NCI-H748 (cell line): ENCODE measurements at regions not wholly inside any gene's neighbourhood (a gene's known extent, or its start where the extent isn't known, plus 50 kb on each side); places are given as distances from the start of the nearest gene placed in this dataset.
"Not testable (repeated sequence)": the region's sequence is repeated elsewhere in the genome, so short reads cannot be mapped to it uniquely, and the experiment has no call there.

Source experiments
- DNase-seq: peaks from one replicate; lab custom pipeline; 2025; ENCODE audit not compliant: unreplicated experiment; lab: John Stamatoyannopoulos, UW

DNA sequence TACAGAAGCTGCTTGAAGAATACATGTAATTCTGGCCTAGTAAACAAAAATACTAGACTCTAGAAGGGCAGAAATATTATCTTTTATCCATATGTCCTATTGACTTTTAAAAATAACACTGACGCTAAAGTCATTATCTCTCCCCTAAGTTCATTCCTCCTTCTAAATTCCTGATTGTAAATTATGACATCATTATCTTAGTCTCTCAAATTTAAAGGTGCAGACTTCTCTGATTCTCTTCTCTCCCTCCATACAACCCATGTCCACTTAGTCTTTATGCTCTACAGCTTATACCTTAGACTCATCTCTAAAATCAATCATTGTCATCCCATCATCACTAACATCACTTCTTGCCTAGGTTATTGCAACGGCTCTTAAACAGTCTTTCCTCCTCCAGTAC is 327.9 kb upstream of the GRIA3 start:
- DNase-seq: no peak

DNA sequence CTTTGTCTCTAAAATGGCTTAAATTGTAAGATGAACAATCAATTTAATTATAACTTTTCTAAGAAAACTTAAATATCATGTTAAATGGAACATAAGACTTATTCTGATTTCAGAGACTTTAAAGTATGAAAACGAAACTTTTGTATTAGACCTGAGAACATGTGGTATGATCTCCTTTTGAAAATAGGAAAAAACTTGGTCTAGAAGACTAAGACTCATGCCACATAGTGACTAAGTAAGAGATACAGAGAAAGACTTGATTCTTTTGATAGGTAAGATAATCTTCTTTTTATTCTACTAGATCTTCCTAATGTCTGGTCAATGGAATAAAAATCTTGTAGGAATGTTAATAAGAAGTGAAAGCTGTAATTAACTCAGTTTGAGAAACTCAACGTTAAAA is 326.3 kb upstream of the GRIA3 start:
- DNase-seq: no peak

DNA sequence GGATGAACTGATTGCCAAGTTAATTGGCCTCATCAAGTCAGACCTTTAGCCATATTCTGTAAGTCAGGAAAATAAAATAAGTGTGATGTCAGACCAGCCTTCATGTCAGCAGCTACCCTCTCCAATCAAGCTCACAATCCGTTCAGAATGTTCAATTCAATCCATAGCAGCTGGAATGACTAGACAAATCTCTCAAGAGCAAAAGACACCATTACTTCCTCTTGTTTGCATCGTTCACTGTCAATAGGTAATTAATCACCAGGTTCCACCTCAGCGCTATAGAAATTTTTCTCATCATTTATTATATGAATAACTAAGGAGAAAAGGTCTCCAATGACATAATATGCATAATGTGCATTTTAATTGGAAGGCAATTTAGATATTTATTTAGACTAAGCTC is 321.0 kb upstream of the GRIA3 start:
- DNase-seq: no peak

DNA sequence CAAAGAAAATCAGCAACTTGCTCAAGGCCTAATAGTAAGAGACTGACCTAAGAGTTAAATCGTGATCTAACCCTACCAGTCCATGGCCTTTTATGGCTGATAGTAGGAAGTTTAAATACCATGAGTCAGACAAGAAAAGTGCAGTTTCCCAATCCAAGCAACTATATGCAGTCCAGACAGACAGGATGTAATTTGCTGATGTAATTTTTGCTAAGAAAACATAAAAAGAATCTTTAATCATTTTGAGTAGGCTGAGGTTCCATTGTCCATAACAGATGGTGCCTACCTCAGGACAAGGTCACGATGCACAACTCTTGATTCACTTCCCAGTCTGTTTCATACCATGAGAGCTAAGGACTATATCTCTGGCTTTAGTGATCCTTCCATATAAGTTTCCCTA is 317.5 kb upstream of the GRIA3 start:
- DNase-seq: no peak

DNA sequence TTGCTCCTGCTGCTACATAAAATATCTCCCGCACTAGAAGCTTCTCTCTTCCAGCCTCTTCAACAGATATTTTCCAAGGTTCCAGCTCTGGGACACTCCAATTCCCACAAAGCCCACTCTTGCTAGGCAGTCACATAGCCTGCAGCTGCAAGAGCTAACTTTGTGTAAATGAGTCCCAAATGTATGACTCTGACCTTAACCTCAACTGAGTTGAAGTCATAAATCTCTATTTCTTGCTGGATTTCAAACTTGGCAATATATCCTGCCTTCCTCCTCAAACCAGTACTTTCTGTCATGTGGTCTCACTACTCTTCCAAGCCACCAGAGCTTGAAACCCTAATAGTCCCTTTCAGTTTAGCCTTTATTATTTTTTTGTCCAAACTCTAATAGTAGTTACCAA is 315.4 kb upstream of the GRIA3 start:
- no peak for DNase-seq

DNA sequence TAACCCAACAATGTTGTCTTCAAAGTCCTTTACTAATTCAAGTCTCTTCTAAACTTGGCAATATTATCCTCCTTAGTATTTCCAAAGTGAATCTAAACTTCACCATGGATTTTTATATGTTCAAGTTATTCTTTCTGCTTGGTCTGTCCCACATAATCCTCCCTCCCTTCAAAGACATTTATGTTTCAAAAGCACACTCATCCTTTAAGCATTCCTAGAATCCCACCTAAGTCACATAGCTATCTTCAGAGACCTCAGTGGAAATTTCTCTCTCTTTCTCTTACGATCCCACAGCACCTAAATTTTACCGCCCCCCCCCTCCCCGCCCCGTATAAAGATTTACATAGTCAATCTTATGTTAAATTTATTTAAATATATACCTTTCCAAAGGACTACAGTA is 314.9 kb upstream of the GRIA3 start:
- no peak for DNase-seq

DNA sequence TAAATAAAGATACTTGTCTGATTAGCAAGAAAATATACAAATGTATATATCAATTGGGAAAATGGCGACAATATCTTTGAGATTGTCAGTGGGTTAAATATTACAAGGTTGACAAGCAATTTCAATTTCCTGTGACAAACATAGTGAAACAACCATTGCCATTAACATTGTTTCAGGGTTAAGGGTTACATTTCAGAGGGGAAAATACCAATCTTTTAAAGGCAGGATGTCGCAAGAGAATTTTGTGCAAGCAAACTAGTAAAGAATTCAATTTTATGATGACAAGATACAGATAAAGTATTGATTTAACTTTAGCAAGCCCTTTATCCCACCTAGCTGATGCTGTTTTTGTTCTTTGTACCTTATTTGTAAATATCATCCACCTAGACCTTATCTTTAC is 305.8 kb upstream of the GRIA3 start:
- DNase-seq: no peak

DNA sequence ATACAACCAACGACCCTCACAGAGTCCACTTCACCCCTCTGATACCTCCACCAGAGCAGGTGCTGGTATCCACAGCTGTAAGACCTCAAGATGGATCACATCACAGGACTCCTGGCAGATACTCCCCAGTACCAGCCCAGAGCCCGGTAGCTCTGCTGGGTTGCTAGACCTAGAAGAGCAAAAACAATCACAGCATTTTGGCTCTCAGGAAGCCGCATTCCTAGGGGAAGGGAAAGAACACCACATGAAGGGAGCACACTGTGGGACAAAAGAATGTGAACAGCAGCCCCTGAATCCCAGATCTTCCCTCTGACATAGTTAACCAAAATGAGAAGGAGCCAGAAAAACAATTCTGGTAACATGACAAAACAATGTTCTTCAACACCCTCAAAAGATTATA is 303.1 kb upstream of the GRIA3 start:
- DNase-seq: no peak

DNA sequence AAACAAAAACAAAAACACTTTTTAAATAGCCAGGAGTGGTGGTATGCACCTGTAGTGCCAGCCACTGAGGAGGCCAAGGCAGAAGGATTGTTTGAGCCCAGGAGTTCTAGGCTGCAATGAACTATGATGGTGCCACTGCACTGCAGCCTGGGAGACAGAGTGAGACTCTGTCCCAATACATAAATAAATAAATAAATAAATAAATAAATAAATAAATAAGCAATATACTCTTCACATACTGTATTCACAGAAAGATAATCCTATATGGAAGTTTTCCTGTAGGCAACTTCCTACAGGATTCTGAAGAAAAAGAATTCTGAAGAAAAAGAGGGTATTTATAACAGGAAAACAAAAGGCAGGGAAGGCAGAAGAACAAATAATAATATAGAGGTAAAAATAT is 293.3 kb upstream of the GRIA3 start:
- DNase-seq: no peak

DNA sequence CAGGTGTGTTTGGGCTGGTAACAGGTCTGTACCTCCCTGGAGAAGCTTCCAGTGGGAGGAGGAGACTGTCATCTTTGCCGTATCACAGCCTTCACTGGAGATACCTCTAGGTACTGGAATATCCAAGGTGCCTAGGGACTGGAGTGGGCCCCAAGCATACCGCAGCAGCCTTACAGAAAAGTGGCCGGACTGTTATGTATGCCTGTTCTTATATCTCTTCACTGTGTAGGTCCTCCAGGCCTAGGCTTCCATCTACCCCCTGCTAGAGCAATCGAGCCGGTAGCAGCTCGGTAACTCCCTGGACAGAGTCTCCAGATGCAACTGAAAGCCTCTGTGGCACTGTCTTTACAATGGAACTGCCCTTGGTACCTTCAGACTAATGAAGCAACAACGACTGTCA is 277.4 kb upstream of the GRIA3 start:
- no peak for DNase-seq

DNA sequence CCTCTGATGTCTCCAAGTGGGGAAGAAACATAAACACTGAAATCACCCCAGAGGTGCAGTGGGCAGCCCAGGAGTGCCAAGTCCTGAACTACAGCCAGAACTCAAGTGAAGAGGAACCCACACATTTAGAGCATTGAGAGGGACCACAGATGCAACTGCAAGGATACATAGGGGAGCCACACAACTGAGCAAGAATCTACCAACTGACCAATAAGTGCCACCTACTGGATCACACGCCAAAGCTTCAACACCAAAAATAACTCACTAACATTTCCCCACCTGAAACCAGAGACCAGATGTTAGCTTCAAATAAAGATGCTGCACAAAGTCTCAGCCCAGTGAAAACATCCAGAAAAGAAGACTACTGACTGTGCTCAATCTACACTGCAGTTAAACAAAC is 276.7 kb upstream of the GRIA3 start:
- DNase-seq: no peak

DNA sequence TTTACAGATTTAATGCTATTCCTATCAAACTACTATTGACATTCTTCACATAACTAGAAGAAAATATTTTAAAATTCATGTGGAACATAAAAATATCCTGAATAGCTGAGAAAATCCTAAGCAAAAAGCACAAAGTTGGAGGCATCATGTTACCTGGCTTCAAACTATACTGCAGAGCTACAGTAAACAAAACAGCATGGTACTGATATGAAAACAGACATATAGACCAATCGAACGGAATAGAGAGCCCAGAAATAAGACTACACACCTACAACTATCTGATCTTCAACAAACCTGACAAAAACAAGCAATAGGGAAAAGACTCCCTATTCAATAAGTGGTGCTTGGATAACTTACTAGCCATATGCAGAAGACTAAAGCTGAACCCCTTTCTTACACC is 273.4 kb upstream of the GRIA3 start:
- no peak for DNase-seq

DNA sequence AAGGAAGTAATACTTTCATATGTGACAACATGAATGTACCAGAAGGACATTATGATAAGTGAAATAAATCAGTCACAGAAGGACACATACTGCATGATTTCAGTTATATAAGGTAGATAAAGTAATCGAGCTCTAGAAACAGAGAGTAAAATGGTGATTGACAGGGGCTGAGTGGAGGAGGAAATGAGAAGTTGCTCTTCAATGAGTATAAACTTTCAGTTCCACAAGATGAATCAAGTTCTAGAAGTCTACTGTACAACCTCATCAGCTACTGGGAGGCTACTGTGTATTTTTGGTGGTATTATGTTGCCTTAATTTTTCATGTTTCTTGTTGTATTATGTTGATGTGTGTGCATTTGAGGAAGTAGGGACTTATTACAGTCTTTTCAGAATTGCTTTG is 270.9 kb upstream of the GRIA3 start:
- no peak for DNase-seq

DNA sequence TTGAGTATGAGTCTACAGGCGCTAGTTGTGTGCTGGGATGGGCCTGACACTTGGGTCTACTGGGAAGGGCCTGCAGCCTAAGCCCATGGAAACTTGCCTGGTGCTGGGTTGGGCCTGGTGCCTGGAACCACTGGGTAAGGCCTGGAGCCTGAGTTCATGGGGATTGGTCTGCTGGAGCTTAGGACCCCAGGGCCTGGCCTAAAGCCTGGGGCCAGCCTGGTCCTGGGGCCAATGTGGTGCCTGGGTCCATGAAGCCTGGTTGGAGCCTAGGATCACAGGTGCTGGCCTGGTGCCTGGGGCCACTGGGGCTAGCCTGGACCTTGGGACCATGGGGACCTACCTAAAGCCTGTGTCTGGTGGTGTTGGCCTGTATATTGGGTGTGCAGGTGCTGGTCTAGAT is 270.3 kb upstream of the GRIA3 start:
- no peak for DNase-seq

DNA sequence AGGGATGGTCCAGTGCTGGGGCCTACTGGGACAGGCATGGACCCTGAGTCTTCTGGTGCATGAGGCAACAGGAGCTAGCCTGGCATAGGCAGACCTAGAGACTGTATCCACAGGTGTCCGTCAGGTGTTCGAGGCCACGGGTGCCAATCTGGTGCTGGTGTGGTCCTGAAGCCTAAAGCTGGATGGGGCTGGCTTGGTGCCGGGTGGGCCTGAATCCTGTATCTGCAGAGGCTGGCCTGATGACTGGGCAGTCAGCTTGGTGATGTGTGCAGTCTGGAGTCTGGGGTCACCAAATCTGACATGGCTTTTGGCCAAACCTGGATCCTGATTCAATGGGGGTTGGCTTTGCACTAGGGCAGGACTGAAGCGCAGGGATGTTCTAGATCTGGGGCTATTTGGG is 269.8 kb upstream of the GRIA3 start:
- no peak for DNase-seq

DNA sequence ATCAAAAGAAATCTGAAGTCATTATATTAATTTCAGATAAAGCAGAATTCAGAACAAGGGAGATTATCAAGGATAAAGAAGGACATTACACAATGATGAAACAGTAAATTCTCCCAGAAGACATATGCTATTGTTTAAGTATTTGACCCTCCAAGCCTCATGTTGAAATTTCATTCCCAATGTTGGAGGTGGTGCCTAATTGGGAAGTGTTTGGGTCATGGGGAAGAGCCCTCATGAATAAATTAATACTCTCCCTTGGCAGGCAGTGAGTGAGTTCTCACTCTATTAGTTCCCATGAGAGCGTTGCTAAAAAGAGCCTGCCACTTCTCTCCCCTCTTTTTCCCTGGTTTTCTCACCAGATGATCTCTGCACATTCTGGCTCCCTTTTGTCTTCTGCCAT is 249.9 kb upstream of the GRIA3 start:
- DNase-seq: no peak

DNA sequence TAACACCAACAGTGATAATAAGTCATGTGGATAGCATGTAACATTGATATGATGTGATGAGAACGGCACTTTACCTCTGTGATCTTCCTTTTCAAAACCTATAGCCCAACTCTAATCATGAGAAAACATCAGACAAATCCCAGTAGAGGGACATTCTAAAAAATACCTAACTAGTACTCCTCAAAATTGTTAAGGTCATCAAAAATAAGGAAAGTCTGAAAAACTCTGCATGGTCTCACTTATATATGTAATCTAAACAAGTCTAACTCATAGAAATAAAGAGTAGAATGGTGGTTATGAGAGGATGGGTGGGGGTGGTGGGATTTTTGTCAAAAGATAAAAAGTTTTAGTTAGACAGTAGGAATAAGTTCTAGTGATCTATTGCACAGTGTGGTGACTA is 243.9 kb upstream of the GRIA3 start:
- DNase-seq: no peak

DNA sequence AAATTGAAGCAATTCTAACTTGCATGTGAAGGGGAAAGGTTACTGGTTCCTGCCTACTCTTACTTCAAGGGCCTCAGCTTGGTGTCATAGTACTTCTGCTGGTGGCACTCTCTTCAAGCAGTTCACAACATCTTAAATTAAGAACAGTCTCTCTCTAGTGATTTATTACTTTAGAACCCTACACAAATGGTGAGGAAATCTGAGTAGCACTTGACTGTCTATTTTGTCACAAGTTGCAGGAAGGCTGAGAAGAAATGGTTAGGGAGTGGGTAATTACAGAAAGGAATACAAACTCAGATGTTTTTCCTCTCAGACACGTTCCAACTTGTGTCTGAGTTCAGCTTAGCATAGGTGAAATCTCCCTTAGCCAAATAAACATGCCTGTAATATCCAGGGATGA is 242.3 kb upstream of the GRIA3 start:
- DNase-seq: no peak

DNA sequence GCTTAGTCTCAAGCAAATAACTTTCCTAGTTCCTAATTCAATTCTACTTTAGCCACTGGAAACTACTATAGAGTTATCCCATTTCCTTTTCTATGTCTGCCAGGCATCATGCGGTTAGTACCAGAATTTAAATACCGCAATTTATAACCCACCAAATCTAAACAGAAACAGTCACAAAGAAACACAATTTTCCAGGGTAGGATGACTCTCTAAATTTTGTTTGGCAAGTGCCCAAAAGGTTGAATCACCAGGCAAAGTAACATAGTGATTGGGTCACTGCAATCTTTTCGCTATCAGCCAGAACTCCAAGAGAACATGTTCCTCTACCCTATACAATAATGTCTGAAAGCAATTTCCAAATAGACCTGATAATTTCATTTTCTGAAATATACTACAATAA is 240.2 kb upstream of the GRIA3 start:
- DNase-seq: no peak

DNA sequence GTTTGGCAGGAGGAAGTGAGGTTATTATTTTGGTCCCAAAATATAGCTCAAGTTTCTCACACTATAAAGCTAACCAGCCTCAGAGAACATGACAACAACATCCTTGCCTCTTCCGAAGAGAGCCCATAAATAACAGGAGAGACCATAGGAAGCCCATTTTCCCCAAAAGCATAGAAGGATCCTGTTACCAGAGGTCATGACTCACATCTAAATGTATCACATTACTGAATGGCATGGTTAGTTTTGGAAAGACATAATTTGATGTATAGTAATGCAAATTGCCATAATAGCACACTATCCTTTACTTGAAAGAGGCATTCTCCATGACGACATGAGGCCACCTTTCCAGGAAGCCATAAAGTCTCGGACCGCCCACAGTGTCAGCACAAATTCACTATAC is 238.8 kb upstream of the GRIA3 start:
- peak; percentile 71 for DNase-seq

DNA sequence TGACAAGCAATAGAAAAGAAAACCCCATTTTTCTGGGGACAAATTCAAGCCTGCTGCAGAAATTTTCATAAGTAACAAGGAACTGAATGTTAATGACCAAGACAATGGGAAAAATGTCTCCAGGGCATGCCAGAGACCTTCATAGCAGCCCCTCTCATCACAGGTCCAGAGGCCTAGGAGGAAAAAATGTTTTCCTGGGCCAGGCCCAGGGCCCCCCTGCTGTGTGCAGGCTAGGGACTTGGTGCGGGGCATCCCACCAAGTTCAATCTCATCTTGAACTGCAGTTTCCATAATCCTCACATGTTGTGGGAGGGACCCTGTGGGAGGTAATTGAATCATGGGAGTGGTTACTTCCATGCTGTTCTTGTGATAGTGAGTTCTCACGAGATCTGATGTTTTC is 211.5 kb upstream of the GRIA3 start:
- DNase-seq: no peak

DNA sequence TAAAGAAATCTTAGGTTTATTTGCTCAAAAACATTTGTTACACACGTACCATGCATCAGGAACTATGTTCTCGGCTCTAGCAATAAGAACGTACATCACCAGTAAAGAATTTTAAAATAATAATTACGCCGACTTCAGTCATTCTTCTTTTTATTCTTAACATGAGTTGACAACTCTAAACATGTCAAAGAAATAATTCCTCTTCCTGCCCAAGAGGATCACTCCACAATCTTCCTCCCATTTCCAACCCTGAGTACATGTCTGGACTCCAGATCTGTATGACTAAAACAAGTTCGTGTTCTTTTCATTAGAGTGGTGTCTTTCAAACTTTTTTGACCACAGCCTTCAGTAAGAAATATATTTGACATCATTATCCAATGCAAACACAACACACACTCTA is 201.6 kb upstream of the GRIA3 start:
- no peak for DNase-seq

DNA sequence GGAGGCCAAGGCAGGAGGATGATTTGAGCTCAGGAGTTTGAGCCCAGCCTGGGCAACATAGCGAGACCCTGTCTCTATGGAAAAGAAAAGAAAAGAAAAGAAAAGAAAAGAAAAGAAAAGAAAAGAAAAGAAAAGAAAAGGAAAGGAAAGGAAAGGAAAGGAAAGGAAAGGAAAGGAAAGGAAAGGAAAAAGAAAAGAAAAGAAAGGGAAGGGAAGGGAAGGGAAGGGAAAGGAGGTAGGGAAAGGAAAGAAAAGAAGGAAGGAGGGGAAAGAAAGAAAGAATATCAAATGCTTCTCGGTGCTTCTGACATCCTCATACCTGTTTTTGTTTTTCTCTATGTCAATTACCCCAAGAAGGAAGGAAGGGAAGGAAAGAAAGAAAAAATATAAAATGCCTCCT is 181.2 kb upstream of the GRIA3 start:
- DNase-seq: not testable (repeated sequence)

DNA sequence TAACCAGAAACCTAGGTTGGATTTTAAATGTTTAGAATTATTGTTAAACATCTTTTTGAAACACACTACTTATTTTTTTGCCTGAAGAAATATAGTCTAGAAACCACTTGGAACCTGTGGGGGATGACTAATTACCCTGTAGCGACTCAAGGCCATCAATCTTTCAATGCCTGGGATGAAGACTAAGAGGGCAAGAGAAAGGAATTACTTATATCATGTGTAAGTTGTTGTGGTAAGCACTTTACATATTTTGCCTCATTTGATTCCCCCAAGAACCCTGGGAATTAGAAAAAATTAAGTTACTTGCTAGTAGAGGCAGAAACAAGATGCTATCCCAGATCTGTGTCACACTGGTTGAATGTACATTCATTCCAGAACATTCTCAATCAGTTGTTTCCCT is 170.9 kb upstream of the GRIA3 start:
- no peak for DNase-seq
